H9 (cell line): ENCODE measurements at regions not wholly inside any gene's neighbourhood (a gene's known extent, or its start where the extent isn't known, plus 50 kb on each side); places are given as distances from the start of the nearest gene placed in this dataset.

Experiments used
- DNase-seq: peaks from one replicate; pipeline ENCODE4 v3.0.0-alpha.2; 2017
- H2AFZ ChIP-seq: one replicate; pipeline ENCODE4 v1.6.1; 2013; ENCODE audit warnings: mild to moderate bottlenecking, low read length, control low read depth, moderate library complexity
- H2AK5ac ChIP-seq: 2 replicates; pipeline ENCODE4 v1.6.1; 2013; ENCODE audit warnings: low read length, control low read depth, mixed read lengths; ENCODE audit not compliant: insufficient read length
- H2BK120ac ChIP-seq: one replicate; pipeline ENCODE4 v1.6.1; 2013; ENCODE audit warnings: low read depth, mild to moderate bottlenecking, low read length, control low read depth, inconsistent platforms; ENCODE audit not compliant: poor library complexity, severe bottlenecking
- H2BK12ac ChIP-seq: 2 replicates; pipeline ENCODE4 v1.6.1; 2013; ENCODE audit warnings: low read length, control low read depth, mixed read lengths, low read depth; ENCODE audit not compliant: insufficient read length
- H2BK15ac ChIP-seq: 2 replicates; pipeline ENCODE4 v1.6.1; 2013; ENCODE audit warnings: low read depth, low read length, control low read depth
- H2BK20ac ChIP-seq: one replicate; pipeline ENCODE4 v1.6.1; 2013; ENCODE audit warnings: low read depth, mild to moderate bottlenecking, low read length, control low read depth, inconsistent platforms; ENCODE audit not compliant: poor library complexity, severe bottlenecking
- H2BK5ac ChIP-seq: 2 replicates; pipeline ENCODE4 v1.6.1; 2013; ENCODE audit warnings: low read length, control low read depth, mixed read lengths; ENCODE audit not compliant: insufficient read length
- H3K14ac ChIP-seq: 2 replicates; pipeline ENCODE4 v1.6.1; 2013; ENCODE audit warnings: low read length, control low read depth; ENCODE audit not compliant: insufficient read depth
- H3K18ac ChIP-seq: 2 replicates; pipeline ENCODE4 v1.6.1; 2013; ENCODE audit warnings: low read depth, mild to moderate bottlenecking, mixed read lengths, low read length, control low read depth; ENCODE audit not compliant: insufficient read length
- H3K23ac ChIP-seq: 2 replicates; pipeline ENCODE4 v1.6.1; 2013; ENCODE audit warnings: low read length, control low read depth, mixed read lengths, low read depth; ENCODE audit not compliant: insufficient read length
- H3K23me2 ChIP-seq: 2 replicates; pipeline ENCODE4 v1.6.1; 2013; ENCODE audit warnings: low read depth, mild to moderate bottlenecking, mixed read lengths, low read length, control low read depth; ENCODE audit not compliant: insufficient read length, poor library complexity, severe bottlenecking
- H3K27ac ChIP-seq: 2 replicates; pipeline ENCODE4 v1.5.1; 2013; ENCODE audit warnings: low read length, control low read depth, mixed read lengths, low read depth; ENCODE audit not compliant: insufficient read length
- H3K27me3 ChIP-seq: 2 replicates; pipeline ENCODE4 v1.6.1; 2013; ENCODE audit warnings: low read length, control low read depth, inconsistent platforms; ENCODE audit not compliant: insufficient read depth
- H3K4ac ChIP-seq: 2 replicates; pipeline ENCODE4 v1.6.1; 2013; ENCODE audit warnings: low read depth, mild to moderate bottlenecking, control low read depth, inconsistent platforms, low read length, moderate library complexity
- H3K4me1 ChIP-seq: 2 replicates; pipeline ENCODE4 v1.6.1; 2013; ENCODE audit warnings: low read length, control low read depth, inconsistent platforms; ENCODE audit not compliant: insufficient read depth
- H3K4me2 ChIP-seq: 2 replicates; pipeline ENCODE4 v1.6.1; 2013; ENCODE audit warnings: low read length, control low read depth, mixed read lengths; ENCODE audit not compliant: insufficient read length, insufficient read depth
- H3K56ac ChIP-seq: 2 replicates; pipeline ENCODE4 v1.6.1; 2013; ENCODE audit warnings: low read depth, mild to moderate bottlenecking, mixed read lengths, low read length, control low read depth; ENCODE audit not compliant: insufficient read length
- H3K79me1 ChIP-seq: 2 replicates; pipeline ENCODE4 v1.6.1; 2013; ENCODE audit warnings: low read depth, mild to moderate bottlenecking, moderate library complexity, low read length, control low read depth, inconsistent platforms; ENCODE audit not compliant: insufficient read depth, poor library complexity, severe bottlenecking
- H3K79me2 ChIP-seq: 2 replicates; pipeline ENCODE4 v1.6.1; 2013; ENCODE audit warnings: low read length, control low read depth, inconsistent platforms; ENCODE audit not compliant: insufficient read depth
- H3K9ac ChIP-seq: 2 replicates; pipeline ENCODE4 v1.6.1; 2013; ENCODE audit warnings: low read length, control low read depth, mixed read lengths; ENCODE audit not compliant: insufficient read length; ENCODE audit errors: extremely low read depth
- H3K9me3 ChIP-seq: one replicate; pipeline ENCODE4 v1.6.1; 2013; ENCODE audit warnings: low read depth, low read length, inconsistent platforms; ENCODE audit not compliant: control insufficient read depth
- H3T11ph ChIP-seq: one replicate; pipeline ENCODE4 v1.6.1; 2013; ENCODE audit warnings: mild to moderate bottlenecking, low read length, control low read depth, inconsistent platforms
- H4K20me1 ChIP-seq: one replicate; pipeline ENCODE4 v1.6.1; 2013; ENCODE audit not compliant: control insufficient read depth, insufficient read length, insufficient read depth
- H4K5ac ChIP-seq: 2 replicates; pipeline ENCODE4 v1.6.1; 2013; ENCODE audit warnings: low read depth, mild to moderate bottlenecking, mixed read lengths, low read length, control low read depth; ENCODE audit not compliant: insufficient read length
- H4K8ac ChIP-seq: replicated peaks from 2 replicates; pipeline ENCODE4 v1.6.1; 2013; ENCODE audit warnings: low read length, control low read depth, mixed read lengths, low read depth; ENCODE audit not compliant: insufficient read length
- H4K91ac ChIP-seq: 2 replicates; pipeline ENCODE4 v1.6.1; 2013; ENCODE audit warnings: low read depth, mild to moderate bottlenecking, moderate library complexity, mixed read lengths, low read length, control low read depth; ENCODE audit not compliant: insufficient read length
- H3K27ac Mint-ChIP-seq, 3 experiments: 2 replicates in 2 of 3; 3 replicates in 1 of 3; pipeline ENCODE4 v1.8.0; 2020 to 2021; ENCODE audit warnings: mixed read lengths in 3 of 3, mild to moderate bottlenecking in 1 of 3, moderate library complexity in 1 of 3
- H3K27me3 Mint-ChIP-seq: 2 replicates; pipeline ENCODE4 v1.8.0; 2021; ENCODE audit warnings: low read depth, mild to moderate bottlenecking, moderate library complexity, mixed read lengths
- H3K36me3 Mint-ChIP-seq, 3 experiments: 2 replicates in 2 of 3; 3 replicates in 1 of 3; pipeline ENCODE4 v1.8.0; 2020 to 2021; ENCODE audit warnings: low read depth in 3 of 3, mixed read lengths in 3 of 3; ENCODE audit not compliant: insufficient read depth in 1 of 3
- H3K4me1 Mint-ChIP-seq, 2 experiments: 2 replicates each; pipeline ENCODE4 v1.8.0; 2020; ENCODE audit warnings: mixed read lengths in 2 of 2
- H3K4me3 Mint-ChIP-seq, 2 experiments: 2 replicates in 1 of 2; 3 replicates in 1 of 2; pipeline ENCODE4 v1.8.0; 2020 to 2021; ENCODE audit warnings: mild to moderate bottlenecking in 2 of 2, mixed read lengths in 2 of 2, moderate library complexity in 1 of 2
- H3K9me3 Mint-ChIP-seq, 2 experiments: 2 replicates in 1 of 2; 3 replicates in 1 of 2; pipeline ENCODE4 v1.8.0; 2020; ENCODE audit warnings: mild to moderate bottlenecking in 2 of 2, mixed read lengths in 2 of 2, moderate library complexity in 1 of 2
- CTCF ChIP-seq: fragments of 200-600 bp; sonication (generic); conservative IDR thresholded peaks from 3 replicates; pipeline ENCODE4 v1.8.0; 2021; ENCODE audit warnings: antibody characterized with exemption, mild to moderate bottlenecking
- WGBS: extraction: QIAGEN DNeasy Blood & Tissue Kit; methylation state at CpG from one replicate; pipeline ENCODE4 v1.1.7; 2013; ENCODE audit warnings: missing lambda C conversion rate, low lambda C conversion rate, mixed read lengths; ENCODE audit not compliant: insufficient read length; ENCODE audit errors: extremely low coverage; 5-methylcytosine and 5-hydroxymethylcytosine counted together

GRCh38 chr13:56789527-56789926 is 351.2 kb upstream of the PRR20A start:
- no CpG with 5 or more reads among the region's 2 CpGs for WGBS
- Histone ChIP-seq H3K18ac (no peak overlapping the region), H3K4ac (no peak overlapping the region), H3T11ph (no peak overlapping the region), H3K27ac (no peak overlapping the region), H3K4me2 (no peak overlapping the region), H4K5ac (no peak overlapping the region), H3K4me1 (no peaks in the 10 kb centered on the region), H3K79me1 (no peaks in the 10 kb centered on the region), H2AFZ (no peak overlapping the region), H4K8ac (no peak overlapping the region), H3K27me3 (no peaks in the 10 kb centered on the region), H4K20me1 (no peaks in the 10 kb centered on the region), H2AK5ac (no peak overlapping the region), H2BK5ac (no peak overlapping the region), H4K91ac (no peak overlapping the region), H3K9ac (no peak overlapping the region), H2BK120ac (no peak overlapping the region), H3K9me3 (no peaks in the 10 kb centered on the region), H3K14ac (no peak overlapping the region), H2BK12ac (no peak overlapping the region), H2BK20ac (no peak overlapping the region), H3K56ac (no peak overlapping the region), H3K23ac (no peak overlapping the region), H3K23me2 (no peaks in the 10 kb centered on the region), H2BK15ac (no peak overlapping the region), H3K79me2 (no peaks in the 10 kb centered on the region)
- Mint-ChIP-seq H3K4me3 (no peak overlapping the region), H3K27ac (no peak overlapping the region), H3K36me3 (no peaks in the 10 kb centered on the region), H3K27me3 (no peaks in the 10 kb centered on the region; the same call in 1 of the 2 replicates), H3K4me1 (no peaks in the 10 kb centered on the region), H3K9me3 (no peaks in the 10 kb centered on the region)
- TF ChIP-seq CTCF, result no peak
- DNase-seq, result no peak
